Ishikawa (cell line): ENCODE measurements at regions not wholly inside any gene's neighbourhood (a gene's known extent, or its start where the extent isn't known, plus 50 kb on each side); places are given as distances from the start of the nearest gene placed in this dataset.

Experiments
- CEBPB ChIP-seq: IDR thresholded peaks from 2 replicates; pipeline ENCODE4 v1.6.1; 2012
- CREB1 ChIP-seq: IDR thresholded peaks from 2 replicates; pipeline ENCODE4 v1.6.1; 2012; ENCODE audit warnings: low read depth
- EGR1 ChIP-seq: IDR thresholded peaks from 2 replicates; pipeline ENCODE4 v1.6.1; 2012
- EP300 ChIP-seq: IDR thresholded peaks from 2 replicates; pipeline ENCODE4 v1.6.1; 2012; ENCODE audit warnings: borderline replicate concordance
- FOXM1 ChIP-seq: IDR thresholded peaks from 2 replicates; pipeline ENCODE4 v1.6.1; 2012; ENCODE audit warnings: low read depth, borderline replicate concordance
- NFIC ChIP-seq: IDR thresholded peaks from 2 replicates; pipeline ENCODE4 v1.6.1; 2012
- RAD21 ChIP-seq: IDR thresholded peaks from 2 replicates; pipeline ENCODE4 v1.6.1; 2012; ENCODE audit warnings: low read depth
- TAF1 ChIP-seq: IDR thresholded peaks from 2 replicates; pipeline ENCODE4 v1.6.1; 2012; ENCODE audit warnings: low read depth, mild to moderate bottlenecking
- TCF12 ChIP-seq: IDR thresholded peaks from 2 replicates; pipeline ENCODE4 v1.6.1; 2012; ENCODE audit warnings: low read depth
- TEAD4 ChIP-seq: IDR thresholded peaks from 2 replicates; pipeline ENCODE4 v1.6.1; 2012
- YY1 ChIP-seq: IDR thresholded peaks from 2 replicates; pipeline ENCODE4 v1.6.1; 2012; ENCODE audit warnings: low read depth
- ZBTB7A ChIP-seq: IDR thresholded peaks from 2 replicates; pipeline ENCODE4 v1.6.1; 2012; ENCODE audit warnings: low read depth
- TF ChIP-seq, protein P1 (sequence below): IDR thresholded peaks from 2 replicates; pipeline ENCODE4 v1.6.1; 2012; ENCODE audit warnings: low read depth, mild to moderate bottlenecking
- TF ChIP-seq, protein P2 (sequence below): IDR thresholded peaks from 2 replicates; pipeline ENCODE4 v1.6.1; 2012
- TF ChIP-seq, protein P3 (sequence below): IDR thresholded peaks from 2 replicates; pipeline ENCODE4 v1.6.1; 2012

DNA sequence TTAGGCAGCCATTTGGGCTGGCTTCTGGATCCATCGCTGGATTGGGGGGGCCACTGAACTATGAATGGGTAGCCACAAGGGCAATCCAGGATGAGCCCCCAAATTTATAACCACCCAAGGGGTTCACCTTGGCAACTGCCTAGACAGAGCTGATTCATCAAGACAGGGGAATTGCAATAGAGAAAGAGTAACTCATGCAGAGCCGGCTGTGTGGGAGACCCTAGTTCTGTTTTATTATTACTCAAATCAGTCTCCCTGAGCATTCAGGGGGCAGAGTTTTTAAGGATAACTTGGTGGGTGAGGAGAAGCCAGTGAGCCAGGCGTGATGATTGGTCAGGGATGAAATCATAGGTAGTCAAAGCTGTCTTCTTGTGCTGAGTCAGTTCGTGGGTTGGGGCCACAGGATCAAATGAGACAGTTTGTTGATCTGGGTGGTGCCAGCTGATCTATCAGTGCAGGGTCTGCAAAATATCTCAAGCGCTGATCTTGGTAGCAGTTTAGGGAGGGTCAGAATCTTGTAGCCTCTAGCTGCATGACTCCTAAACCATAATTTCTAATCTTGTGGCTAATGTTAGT lies 57.9 kb downstream of the DNAJB9 start:
- TF ChIP-seq EGR1 (no peak), TEAD4 (no peak), TAF1 (no peak), EP300 (no peak)

DNA sequence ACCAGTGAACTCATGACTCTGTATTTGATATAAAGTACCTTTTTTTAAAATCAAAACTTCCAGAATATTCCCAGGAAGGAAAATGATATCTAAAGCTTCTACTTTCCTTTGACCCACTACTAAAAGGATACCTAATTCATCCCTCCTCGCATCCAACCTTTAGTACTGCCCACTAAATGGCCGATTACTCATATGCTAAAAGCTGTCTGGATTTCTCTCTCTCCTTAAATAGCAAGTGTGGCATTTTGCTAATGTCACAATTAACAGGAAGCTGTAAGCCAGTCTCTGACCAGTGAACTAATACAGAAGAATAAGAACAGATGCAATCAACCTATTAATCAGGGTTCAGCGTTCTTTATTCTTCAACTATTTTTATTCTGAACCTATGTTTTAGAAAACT lies 59.0 kb downstream of the DNAJB9 start:
- TF ChIP-seq NFIC (no peak), FOXM1 (no peak)
- TF ChIP-seq, protein P1, sequence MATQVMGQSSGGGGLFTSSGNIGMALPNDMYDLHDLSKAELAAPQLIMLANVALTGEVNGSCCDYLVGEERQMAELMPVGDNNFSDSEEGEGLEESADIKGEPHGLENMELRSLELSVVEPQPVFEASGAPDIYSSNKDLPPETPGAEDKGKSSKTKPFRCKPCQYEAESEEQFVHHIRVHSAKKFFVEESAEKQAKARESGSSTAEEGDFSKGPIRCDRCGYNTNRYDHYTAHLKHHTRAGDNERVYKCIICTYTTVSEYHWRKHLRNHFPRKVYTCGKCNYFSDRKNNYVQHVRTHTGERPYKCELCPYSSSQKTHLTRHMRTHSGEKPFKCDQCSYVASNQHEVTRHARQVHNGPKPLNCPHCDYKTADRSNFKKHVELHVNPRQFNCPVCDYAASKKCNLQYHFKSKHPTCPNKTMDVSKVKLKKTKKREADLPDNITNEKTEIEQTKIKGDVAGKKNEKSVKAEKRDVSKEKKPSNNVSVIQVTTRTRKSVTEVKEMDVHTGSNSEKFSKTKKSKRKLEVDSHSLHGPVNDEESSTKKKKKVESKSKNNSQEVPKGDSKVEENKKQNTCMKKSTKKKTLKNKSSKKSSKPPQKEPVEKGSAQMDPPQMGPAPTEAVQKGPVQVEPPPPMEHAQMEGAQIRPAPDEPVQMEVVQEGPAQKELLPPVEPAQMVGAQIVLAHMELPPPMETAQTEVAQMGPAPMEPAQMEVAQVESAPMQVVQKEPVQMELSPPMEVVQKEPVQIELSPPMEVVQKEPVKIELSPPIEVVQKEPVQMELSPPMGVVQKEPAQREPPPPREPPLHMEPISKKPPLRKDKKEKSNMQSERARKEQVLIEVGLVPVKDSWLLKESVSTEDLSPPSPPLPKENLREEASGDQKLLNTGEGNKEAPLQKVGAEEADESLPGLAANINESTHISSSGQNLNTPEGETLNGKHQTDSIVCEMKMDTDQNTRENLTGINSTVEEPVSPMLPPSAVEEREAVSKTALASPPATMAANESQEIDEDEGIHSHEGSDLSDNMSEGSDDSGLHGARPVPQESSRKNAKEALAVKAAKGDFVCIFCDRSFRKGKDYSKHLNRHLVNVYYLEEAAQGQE: no peak

DNA sequence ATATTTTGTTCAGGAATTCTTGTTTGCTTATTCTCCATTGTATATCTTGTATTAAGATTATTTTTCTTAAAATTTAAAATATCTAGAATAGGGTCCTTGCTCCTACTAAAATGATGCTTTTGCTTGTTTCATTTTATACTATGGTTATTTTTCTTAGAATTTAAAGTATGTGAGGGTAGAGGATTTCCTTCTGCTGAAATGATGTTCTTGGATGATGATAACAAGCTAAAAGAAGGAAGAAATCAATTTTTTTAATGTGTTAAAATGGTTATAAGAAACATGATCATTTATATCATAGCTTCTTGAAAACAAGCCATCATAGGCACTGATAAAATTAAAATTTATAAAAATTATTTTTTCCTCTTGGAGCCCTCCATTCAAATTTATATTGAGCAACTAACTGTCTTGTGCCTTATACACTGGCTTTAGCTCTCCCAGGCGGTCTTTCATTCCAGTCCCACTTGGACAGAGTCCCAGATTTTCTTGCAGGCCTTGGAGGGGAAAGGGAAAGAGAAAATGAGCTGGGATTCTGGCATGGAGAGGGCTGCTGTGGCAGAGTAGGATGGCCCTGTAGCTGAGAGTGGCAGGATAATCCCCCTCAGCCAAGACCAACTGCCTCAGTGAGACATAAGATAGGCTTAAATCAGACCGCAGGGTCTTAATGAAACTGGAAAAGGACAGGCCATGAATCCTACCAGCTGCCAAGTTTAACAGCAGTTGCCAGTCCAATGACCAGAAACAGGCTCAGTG lies 60.2 kb downstream of the DNAJB9 start:
- TF ChIP-seq YY1 (no peak), TCF12 (no peak), EP300 (no peak), CEBPB (no peak), TAF1 (no peak), EGR1 (no peak), ZBTB7A (no peak), CREB1 (no peak), RAD21 (no peak), NFIC (no peak), TEAD4 (no peak), FOXM1 (no peak)
- TF ChIP-seq, protein P2, sequence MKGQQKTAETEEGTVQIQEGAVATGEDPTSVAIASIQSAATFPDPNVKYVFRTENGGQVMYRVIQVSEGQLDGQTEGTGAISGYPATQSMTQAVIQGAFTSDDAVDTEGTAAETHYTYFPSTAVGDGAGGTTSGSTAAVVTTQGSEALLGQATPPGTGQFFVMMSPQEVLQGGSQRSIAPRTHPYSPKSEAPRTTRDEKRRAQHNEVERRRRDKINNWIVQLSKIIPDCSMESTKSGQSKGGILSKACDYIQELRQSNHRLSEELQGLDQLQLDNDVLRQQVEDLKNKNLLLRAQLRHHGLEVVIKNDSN: no peak
- TF ChIP-seq, protein P1: no peak
- TF ChIP-seq, protein P3, sequence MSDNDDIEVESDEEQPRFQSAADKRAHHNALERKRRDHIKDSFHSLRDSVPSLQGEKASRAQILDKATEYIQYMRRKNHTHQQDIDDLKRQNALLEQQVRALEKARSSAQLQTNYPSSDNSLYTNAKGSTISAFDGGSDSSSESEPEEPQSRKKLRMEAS: no peak

DNA sequence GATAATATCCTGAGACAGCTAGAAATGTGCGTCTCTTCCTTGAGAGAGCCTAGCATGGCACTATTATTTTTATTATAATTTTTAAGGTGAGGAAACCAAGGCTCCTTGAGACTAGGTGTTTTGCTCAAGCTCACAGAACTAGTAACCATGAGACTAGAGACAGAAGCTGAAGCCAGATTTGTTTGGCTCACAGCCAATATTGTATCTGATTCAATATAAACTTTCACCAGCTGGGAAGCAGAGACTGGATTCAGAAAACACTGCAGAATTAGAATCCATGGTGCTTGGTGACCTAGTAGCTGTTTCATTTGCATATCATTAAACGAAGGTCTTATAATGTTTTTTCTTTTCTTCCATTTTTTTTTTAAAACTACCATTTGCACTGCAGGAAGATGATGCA lies 64.4 kb downstream of the DNAJB9 start:
- TF ChIP-seq CREB1 (no peak), TAF1 (no peak), CEBPB (no peak), YY1 (no peak), RAD21 (no peak), TCF12 (no peak), FOXM1 (no peak)
- TF ChIP-seq, protein P3: no peak

DNA sequence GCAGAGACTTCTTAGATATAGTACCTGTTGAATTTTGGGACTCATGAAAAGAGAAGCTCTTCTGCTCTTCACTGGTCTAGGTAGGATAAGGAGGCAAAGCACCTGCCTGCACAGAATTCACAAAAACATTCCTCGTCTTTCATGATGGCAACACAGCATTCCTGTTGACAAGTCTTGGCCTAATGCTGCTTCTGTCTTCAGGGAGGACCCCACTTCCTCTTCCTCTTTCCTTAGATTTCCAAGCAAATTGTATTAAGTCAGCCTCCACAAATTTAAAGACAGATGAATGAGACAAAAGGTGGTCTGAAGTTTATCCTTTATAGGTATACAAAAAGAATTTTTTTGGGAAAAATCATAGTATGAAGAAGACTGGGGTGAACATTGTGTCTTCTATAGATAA lies 64.9 kb downstream of the DNAJB9 start:
- no peak for TF ChIP-seq EGR1
- TF ChIP-seq TEAD4: no peak
- no peak for TF ChIP-seq CEBPB
- TF ChIP-seq TCF12: no peak
- TF ChIP-seq, protein P3: no peak
- TF ChIP-seq FOXM1: no peak
- no peak for TF ChIP-seq TAF1
- no peak for TF ChIP-seq ZBTB7A
- TF ChIP-seq, protein P1: no peak
- no peak for TF ChIP-seq YY1
- no peak for TF ChIP-seq CREB1
- TF ChIP-seq, protein P2: no peak
- TF ChIP-seq NFIC: no peak
- TF ChIP-seq EP300: no peak
